Ammon's horn (tissue), 1 donor: ENCODE measurements at regions not wholly inside any gene's neighbourhood (a gene's known extent, or its start where the extent isn't known, plus 50 kb on each side); places are given as distances from the start of the nearest gene placed in this dataset.

Experiments
- DNase-seq: peaks from one replicate; pipeline ENCODE4 v3.0.0-alpha.2; 2016; ENCODE audit warnings: low spot score

DNA sequence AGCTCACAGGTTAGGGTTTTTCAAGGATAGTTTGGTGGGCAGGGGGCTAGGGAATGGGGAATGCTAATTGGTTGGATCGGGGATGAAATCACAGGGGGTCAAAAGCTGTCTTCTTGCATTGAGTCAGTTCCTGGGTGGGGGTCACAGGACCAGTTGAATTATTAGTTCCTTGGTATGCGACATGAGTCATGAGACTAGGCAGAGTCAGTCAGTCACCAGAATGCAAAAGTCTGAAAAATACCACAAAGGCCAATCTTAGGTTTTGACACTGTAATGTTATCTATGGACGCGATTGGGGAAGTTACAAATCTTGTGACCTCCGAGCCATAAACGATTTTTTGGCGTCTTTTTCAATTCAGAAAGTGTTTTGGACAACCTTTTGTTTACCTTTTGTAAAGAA is 101.2 kb downstream of the ZNF519 start:
- no peak for DNase-seq

DNA sequence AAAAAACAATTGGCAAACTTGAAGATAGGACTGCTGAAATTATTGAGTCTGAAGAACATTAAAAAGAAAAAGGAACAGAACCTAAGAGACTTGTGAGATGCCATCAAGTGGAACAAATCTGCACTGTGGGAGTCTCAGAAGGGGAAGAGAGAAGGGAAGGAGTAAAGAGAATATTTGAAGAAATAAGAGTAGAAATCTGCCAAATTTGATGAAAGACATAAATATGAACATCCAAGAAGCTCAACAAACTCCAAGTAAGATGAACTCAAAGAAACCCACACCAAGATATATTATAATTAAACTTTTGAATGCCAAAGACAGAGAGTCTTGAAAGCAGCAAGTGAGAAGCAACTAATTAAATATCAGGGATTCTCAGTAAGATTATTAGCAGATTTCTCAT is 102.7 kb downstream of the ZNF519 start:
- no peak for DNase-seq

DNA sequence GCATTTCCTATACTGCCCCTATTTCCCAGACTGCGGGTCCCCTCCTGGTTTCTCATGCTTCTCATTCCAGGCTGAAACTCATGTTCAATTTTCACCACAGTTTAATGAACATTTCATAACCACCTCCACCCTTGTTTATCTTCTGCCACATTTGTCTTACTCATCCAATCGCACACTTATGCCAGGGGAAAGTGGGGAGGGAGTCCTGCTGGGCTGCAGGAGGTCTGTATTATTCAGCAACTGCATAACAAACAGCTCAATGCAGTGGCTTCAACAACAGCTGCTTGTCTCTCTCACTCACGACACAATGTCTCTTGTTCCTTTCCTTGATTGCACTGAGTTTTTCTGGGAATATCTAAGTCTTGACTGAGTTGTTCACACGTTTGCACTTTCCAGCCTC is 106.0 kb downstream of the ZNF519 start:
- DNase-seq = peak; percentile 55

DNA sequence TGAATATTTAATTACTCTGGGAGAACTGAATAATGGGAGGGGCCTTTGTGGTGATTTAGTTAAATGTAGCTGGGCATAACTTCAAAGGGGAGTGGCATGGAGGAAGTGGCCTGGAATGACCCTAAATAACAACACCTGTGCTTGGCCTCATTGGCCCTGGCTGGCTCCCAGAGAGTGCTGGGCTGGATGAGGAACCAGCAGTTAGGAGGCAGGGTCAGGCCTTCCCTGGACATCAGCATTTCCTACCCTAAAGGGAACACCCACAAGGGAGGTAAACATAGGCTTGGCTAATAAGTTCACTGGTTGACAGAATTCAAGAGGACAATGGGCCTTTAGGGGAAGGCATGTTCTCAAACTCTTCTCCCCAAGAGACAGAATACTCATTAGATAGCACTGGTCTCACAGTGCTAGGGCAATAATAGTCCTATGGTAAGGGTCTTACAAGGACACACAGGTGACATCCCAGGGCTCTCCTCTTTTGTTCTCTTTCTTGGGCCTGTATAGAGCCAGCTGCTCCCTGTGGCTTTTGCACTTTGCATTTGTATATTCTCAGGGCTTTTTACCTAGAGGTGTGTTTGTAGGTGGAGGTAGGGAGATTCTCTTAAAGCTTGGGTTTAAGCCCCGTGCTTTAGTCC is 106.8 kb downstream of the ZNF519 start:
- DNase-seq = no peak

DNA sequence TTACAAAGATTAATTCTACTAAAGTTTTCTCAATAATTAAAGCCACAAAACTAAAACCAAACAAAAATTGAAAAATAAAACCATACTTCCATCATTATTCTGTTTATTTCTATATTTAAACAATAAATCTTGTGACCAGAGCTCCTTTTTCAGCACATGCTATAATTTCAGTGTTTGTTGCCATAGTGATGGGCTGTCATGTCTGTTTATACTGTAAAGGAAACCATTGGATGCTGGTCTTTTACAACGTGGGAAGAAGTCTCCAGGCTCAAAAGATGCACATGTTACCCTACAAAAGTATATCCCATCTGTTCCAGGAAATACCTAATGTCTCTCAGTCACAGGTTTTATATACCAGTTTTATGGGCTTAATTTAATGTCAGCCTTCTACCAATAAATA is 100.1 kb upstream of the MC2R start:
- DNase-seq = no peak

DNA sequence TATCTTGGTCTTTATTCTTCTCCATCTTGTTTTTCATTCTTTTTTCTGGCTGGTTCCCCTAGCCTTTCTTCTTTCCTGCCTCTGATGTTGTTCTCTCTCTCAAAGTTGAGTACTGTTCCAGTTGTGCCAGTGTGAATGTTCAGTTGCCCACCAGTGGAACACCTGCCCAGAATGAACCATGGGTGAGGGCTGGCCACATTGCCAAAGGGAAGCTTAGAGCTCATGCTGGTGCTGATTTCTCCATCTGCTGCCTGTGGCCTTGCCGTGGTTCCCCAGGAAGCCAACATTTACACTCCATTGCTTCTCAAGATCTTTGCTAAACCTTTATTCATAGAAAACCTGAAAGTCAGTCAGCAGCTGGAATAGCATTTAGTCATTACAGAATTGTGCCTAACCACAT is 99.1 kb upstream of the MC2R start:
- no peak for DNase-seq

DNA sequence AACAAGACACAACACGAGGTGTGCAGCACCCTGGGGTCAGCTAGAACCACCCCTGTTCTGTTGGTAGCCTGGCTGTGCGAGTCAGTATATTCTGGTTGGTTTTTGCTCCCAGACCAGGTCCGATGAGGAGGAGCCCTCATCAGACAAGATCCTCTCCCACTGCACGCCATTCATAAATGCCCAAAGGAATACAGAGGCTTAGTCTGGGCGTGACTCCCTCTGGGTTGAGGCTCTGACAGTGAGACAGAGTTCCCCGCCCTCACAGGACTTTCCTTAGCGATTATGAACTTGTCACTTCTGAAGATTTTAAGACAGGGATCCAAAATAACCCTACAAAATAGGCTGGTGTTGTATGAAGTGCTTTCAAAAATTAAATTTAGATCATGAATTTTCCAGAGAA is 85.5 kb upstream of the MC2R start:
- DNase-seq = no peak

DNA sequence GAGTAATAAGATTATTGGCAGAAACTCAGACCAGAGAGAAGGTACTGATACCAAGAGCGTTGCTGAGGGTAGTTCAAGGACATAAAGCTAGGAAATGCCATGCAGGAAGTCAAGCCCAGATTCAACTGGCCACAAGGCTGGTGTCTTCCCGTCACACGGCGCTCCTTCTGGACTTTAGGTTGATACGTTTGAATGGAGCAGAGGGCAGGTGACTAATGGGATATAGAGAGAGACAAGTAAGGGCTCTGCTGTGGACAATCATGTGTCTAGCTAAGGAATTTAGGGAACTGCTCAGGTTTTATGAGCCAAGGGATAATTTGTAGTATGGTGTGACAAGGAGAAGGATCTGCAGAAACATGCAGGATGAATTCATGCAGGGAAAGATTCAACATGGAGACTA is 83.9 kb upstream of the MC2R start:
- DNase-seq = no peak

DNA sequence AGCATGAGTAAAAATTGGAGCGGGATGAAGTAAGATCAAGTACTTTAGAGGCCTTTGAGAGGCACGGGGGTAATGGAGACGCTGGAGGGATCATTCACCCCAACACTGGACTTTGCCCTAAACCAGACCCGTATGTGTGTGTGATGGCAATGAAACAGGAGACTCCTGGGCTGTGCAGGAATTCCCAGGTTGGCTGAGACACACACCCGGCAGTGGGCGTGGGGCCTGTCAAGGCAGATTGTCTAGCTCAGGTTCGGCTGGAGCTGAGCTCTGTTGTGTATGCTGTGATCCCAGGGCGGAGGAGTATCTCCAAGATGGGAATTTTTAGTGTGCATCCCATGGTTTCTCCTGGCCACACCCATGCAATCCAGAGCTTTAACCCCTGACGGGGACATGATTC is 83.2 kb upstream of the MC2R start:
- DNase-seq = no peak

DNA sequence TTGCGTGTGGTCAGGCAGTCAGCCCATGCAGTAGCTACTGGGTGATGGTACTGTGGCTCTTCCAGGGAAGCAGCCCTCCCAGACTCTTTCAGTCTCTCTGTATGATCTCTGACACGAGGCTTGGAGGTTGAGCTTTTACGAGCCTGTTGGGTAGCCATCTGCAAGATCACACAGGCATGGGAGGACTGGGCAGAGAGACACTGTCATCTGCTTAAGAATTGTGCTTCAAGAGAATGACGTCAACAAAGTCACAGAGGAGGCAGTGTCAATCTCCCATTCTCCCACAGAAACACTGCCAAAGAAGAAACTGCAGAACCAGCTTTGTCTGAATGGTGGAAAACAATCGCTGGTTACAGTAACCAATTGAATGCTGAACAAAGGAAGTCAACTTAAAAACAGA is 78.4 kb upstream of the MC2R start:
- peak; percentile 81 for DNase-seq

DNA sequence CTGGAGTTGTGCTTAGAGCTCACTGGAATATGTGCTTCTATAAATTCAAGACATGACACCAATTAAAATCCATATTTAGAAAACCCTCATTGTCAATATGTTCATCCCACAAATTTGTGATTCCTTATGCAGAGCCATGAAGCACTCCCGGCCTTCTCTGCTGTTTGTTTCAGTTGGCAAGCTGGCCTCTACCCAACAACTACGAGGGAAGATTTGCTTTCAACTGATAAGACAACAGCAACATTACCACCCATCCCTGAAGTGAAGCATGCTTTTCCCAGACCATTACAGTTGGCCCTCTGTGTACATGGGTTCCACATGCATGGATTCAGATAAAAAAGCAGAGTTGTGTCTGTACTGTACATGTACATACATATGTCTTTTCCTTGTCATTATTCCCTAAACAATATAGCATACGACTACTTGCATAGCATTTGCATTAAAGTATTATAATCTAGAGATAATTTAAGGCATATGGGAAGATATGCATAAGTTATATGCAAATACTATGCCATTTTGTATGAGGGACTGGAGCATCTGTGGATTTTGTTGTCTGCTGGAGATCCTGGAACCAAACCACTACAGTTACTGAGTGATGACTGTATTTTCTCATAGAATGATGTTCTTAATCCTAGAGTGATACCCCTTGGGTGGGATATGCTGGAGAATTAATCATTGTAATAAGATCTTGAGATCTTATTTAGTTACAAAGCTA is 77.6 kb upstream of the MC2R start:
- no peak for DNase-seq

DNA sequence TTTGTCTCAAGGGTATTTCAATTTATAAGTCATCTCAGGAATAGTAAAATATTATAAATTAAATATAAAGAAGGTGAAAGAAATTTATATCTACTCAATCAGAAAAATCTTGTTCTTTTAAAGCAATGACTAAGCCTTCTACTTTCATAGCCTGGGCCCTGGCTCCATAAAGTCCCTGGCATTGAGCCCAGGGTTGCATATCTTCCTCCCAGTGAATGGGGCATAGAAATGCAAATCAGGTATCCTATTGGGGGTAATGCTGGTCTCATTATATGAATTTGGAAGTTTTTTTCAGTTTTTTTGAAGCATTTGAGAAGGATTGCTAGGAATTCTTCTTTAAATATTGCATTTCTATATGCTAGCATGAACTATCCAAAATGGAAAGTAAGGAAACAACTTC is 73.9 kb upstream of the MC2R start:
- no peak for DNase-seq

DNA sequence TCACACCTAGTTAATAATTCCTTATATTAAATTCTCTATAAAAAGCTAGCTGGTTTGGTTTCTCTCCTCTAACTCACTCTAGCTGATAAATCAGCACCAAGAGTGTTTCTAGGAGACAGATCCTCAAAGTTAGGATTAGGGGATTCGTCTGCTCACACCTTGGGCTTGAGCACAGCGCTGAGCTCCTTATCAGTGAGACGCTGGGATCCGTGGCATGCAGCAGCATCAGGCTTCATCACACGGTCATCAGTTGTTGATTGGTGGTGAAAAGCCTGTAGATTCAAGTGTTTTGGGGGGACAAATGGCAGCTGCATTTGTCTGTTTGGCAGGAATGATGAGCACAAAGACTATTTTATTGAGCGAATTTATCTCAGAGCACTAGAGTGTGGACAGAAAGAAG is 72.6 kb upstream of the MC2R start:
- DNase-seq = no peak

DNA sequence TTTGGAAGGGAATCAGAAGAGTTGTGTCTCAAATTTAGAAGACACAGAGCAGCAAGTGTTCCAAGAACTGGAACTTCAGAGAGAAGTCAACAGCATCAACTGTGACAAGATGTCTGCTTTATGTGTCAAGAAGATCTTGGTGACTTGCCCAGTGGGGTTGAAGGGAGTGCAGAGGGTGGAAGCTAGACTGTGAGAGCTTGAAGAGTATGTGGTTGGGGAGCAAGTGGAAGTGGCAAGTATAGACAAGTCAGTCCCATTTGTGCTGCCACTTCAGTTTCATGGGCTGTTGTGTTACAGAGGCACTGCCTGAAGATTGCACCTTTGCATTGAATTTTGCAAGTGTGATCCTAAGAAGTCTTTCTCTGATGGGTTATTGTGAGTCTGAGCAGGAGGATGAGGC is 68.7 kb upstream of the MC2R start:
- DNase-seq = no peak

DNA sequence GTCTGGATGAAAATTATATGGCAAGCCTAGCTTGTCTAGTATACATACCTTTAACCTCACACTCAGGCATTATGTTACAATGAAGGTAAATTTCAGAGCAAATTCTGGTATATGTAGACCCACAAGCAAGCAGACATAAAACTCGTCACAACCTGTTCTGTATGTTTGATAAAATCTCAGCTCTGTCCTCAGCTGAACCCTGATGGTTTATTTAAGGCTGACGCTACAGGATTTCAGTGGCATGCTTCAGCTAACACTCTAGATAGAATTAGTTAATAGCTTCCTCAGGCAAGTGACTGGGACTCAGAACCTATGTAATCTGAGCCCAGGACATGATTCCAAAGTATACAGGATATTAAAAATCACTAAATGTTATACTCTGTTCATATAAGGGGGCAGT is 68.2 kb upstream of the MC2R start:
- no peak for DNase-seq

DNA sequence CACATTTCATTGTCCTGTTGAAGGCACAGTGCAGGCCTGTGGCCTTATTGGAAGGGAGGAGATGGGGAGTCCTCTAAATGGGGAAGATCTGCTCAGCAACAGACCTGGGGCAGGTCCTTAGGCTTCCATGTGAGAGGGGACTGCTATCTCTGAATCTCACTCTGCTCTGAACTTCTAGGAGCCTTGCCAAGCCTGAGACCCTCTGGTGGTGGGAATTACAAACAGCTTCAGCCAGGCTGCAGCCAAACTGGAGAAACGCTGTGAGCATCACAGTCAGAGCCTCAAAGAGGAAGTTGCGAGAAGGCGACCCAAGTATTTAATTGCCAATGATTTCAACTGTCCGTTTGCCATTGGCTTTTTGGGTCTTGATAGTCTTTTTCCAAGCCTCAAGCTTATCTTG is 66.8 kb upstream of the MC2R start:
- DNase-seq = no peak

DNA sequence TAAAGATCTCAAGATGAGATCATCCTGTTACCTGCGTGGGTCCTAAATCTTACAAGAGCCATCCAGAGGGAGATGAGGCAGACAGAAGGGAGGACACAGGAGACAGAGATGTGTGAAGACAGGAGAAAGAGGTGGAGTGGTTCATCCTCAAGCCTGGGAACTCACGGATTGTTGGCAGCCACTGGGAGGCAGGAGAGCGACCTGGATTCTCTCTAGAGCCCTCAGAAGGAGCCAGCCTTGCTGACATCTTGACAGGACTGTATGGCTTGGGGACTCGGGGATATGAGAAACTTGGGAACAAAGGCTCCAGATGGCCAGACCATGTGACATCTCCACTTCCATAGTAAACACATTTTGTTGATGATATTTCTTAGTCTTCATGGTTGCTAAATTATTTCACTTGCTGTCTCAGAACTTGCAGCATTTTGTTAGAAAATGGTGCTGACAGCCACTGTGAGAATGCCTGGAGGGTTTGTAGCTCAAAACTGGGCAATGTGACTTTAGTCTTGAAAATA is 57.8 kb upstream of the MC2R start:
- DNase-seq = peak; percentile 21
